ENCODE measurements at regions not wholly inside any gene's neighbourhood (a gene's known extent, or its start where the extent isn't known, plus 50 kb on each side); places are given as distances from the start of the nearest gene placed in this dataset.

GRCh38 chr12:115129727-115130126 is 445.8 kb upstream of the TBX3 start:
- H3K27ac Mint-ChIP-seq (ENCODE audit: low read depth, unreplicated experiment) = no peak overlapping the region
- H3K4me3 Mint-ChIP-seq (ENCODE audit: unreplicated experiment) = no peak overlapping the region
- H3K27me3 Mint-ChIP-seq (ENCODE audit: insufficient read depth, unreplicated experiment) = no peaks in the 10 kb centered on the region
- peaks cover 20% of the 10 kb centered on the region for H3K4me1 Mint-ChIP-seq (ENCODE audit: insufficient read depth, unreplicated experiment)
- intact Hi-C loops (cut with micrococcal nuclease) = no loop called here
- ChIA-PET CTCF (interaction anchor here (0.7 kb wide), 1 partner anchor 57 kb away, joined by 3 read pairs; no protein-coding TSS in a partner anchor), POLR2A (interaction anchor here (0.6 to 1.1 kb wide), 3 partner anchors 98 to 251 kb away, joined by 3 read pairs; no protein-coding TSS in a partner anchor)
- DNase-seq (ENCODE audit: unreplicated experiment) = peak; percentile 27
- no peaks in the 10 kb centered on the region for H3K36me3 Mint-ChIP-seq (ENCODE audit: insufficient read depth, unreplicated experiment)
- no peak for TF ChIP-seq CTCF (IDR thresholded peaks at IDR 0.05; ENCODE audit: unreplicated experiment)
- no TSS peak for BruUV-seq (replicated peaks)
- H3K9me3 Mint-ChIP-seq (ENCODE audit: unreplicated experiment) = no peaks in the 10 kb centered on the region

GRCh38 chr12:115121053-115121452 is 437.1 kb upstream of the TBX3 start:
- ChIA-PET CTCF (no interaction called here), POLR2A (no interaction called here)
- H3K4me1 Mint-ChIP-seq (ENCODE audit: insufficient read depth, unreplicated experiment) = no peaks in the 10 kb centered on the region
- BruUV-seq (replicated peaks) = no TSS peak
- no peak overlapping the region for H3K4me3 Mint-ChIP-seq (ENCODE audit: unreplicated experiment)
- H3K9me3 Mint-ChIP-seq (ENCODE audit: unreplicated experiment) = no peaks in the 10 kb centered on the region
- H3K27ac Mint-ChIP-seq (ENCODE audit: low read depth, unreplicated experiment) = no peak overlapping the region
- DNase-seq (ENCODE audit: unreplicated experiment) = no peak
- no peaks in the 10 kb centered on the region for H3K27me3 Mint-ChIP-seq (ENCODE audit: insufficient read depth, unreplicated experiment)
- TF ChIP-seq CTCF (IDR thresholded peaks at IDR 0.05; ENCODE audit: unreplicated experiment) = no peak
- intact Hi-C loops (cut with micrococcal nuclease) = no loop called here
- H3K36me3 Mint-ChIP-seq (ENCODE audit: insufficient read depth, unreplicated experiment) = no peaks in the 10 kb centered on the region

GRCh38 chr12:115118177-115118724 is 434.3 kb upstream of the TBX3 start:
- Mint-ChIP-seq H3K36me3 (ENCODE audit: insufficient read depth, unreplicated experiment) (no peaks in the 10 kb centered on the region), H3K27ac (ENCODE audit: low read depth, unreplicated experiment) (no peak overlapping the region), H3K4me3 (ENCODE audit: unreplicated experiment) (no peak overlapping the region), H3K9me3 (ENCODE audit: unreplicated experiment) (no peaks in the 10 kb centered on the region), H3K4me1 (ENCODE audit: insufficient read depth, unreplicated experiment) (no peaks in the 10 kb centered on the region), H3K27me3 (ENCODE audit: insufficient read depth, unreplicated experiment) (no peaks in the 10 kb centered on the region)
- TF ChIP-seq CTCF (IDR thresholded peaks at IDR 0.05; ENCODE audit: unreplicated experiment) = no peak
- intact Hi-C loops (cut with micrococcal nuclease) = no loop called here
- ChIA-PET POLR2A (no interaction called here), CTCF (interaction anchor here (0.7 kb wide), 2 partner anchors 337 to 512 kb away, joined by 3 read pairs; no protein-coding TSS in a partner anchor)
- no TSS peak for BruUV-seq (replicated peaks)
- DNase-seq (ENCODE audit: unreplicated experiment) = no peak

GRCh38 chr12:115114140-115114539 is 430.2 kb upstream of the TBX3 start:
- ChIA-PET CTCF (interaction anchor here (0.7 kb wide), 1 partner anchor 10 kb away, joined by 3 read pairs; no protein-coding TSS in a partner anchor), POLR2A (no interaction called here)
- BruUV-seq (replicated peaks) = no TSS peak
- Mint-ChIP-seq H3K27ac (ENCODE audit: low read depth, unreplicated experiment) (no peak overlapping the region), H3K27me3 (ENCODE audit: insufficient read depth, unreplicated experiment) (no peaks in the 10 kb centered on the region), H3K9me3 (ENCODE audit: unreplicated experiment) (no peaks in the 10 kb centered on the region), H3K36me3 (ENCODE audit: insufficient read depth, unreplicated experiment) (no peaks in the 10 kb centered on the region), H3K4me3 (ENCODE audit: unreplicated experiment) (no peak overlapping the region), H3K4me1 (ENCODE audit: insufficient read depth, unreplicated experiment) (no peaks in the 10 kb centered on the region)
- TF ChIP-seq CTCF (IDR thresholded peaks at IDR 0.05; ENCODE audit: unreplicated experiment) = no peak
- intact Hi-C loops (cut with micrococcal nuclease) = no loop called here
- no peak for DNase-seq (ENCODE audit: unreplicated experiment)
